GM19395 (cell line): ENCODE measurements at regions not wholly inside any gene's neighbourhood (a gene's known extent, or its start where the extent isn't known, plus 50 kb on each side); places are given as distances from the start of the nearest gene placed in this dataset.
"Not testable (repeated sequence)": the region's sequence is repeated elsewhere in the genome, so short reads cannot be mapped to it uniquely, and the experiment has no call there.

Source experiments
- ATAC-seq: cut with Tn5 transposase; IDR thresholded peaks from one replicate; pipeline ENCODE4 v1.9.1; 2021; ENCODE audit warnings: mild to moderate bottlenecking, moderate library complexity; ENCODE audit not compliant: unreplicated experiment

DNA sequence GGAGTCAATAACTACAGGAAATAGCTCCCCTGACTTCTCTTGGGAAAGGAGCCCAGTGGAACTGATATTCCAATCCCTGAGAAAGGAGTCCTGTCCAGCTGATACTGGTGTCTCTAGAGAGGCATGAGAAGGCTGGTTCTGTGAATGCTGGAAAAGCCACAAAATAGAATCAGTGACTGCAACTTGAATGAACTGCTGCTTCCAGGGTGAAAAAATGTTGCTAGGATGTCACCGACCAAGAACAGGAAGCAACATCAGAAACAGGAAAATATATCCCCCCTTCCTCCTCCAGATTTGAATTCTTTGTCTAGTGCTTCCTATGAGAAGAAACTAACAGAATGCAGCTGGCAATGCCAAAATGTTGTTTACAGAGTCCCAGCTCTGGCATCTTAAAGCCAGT, 269.3 kb upstream of the LYPLAL1 start:
- ATAC-seq = no peak

DNA sequence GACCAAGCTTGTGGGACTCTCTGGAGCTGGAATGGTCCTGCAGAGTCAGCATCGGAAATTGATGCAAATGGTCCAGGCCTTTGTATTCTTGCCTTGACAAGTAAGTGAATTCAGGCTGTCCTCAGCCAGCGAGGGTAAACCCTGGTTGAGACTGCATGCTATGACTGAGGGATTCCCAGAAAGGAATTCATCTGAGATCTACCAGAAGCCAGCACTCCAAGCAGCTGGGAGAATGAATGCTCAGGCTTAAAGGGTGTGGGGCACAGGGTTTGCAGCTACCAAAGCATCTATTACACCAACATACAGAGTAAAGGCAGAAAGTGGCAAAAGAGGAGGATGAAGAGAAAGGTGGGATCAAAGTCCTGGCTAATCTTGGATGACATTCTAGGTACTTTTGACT, 257.0 kb upstream of the LYPLAL1 start:
- ATAC-seq = no peak

DNA sequence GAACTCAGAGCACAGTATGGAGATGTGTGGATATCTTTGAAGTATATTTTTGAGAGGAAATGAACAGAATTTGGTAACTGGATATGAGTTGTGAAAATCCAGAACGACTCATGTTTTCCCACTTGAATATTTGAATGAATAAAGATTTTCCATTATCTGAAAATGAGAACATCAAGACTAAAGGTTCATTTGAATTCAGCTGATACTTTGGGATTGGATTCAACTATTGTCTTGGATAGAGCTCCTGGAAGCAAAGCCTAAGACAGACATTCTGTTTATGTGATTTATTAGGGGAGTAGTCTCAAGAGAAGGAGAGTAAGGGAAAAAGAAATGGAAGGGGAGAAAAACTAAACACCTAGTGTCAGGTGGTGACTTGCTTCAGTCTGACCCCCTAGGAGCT, 256.0 kb upstream of the LYPLAL1 start:
- ATAC-seq = no peak

DNA sequence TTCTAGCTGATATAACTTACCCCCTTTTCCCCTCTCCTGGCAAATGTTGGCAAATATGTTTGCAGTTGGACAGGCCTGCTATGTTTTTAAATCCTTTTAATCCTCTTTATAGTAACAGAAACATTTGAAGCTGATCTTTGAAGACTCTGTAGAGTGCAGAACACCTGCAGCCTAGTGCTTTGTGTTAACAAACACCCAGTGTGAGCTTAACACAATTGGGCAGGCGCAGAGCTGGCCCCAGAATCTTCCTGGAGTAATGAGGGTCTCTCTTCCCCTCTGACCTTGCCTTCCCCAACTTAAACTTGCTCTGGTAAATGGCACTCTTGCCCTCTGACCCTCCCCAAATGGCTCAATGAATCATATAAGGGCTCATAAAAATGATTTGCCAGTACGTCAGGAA, 247.9 kb upstream of the LYPLAL1 start:
- no peak for ATAC-seq

DNA sequence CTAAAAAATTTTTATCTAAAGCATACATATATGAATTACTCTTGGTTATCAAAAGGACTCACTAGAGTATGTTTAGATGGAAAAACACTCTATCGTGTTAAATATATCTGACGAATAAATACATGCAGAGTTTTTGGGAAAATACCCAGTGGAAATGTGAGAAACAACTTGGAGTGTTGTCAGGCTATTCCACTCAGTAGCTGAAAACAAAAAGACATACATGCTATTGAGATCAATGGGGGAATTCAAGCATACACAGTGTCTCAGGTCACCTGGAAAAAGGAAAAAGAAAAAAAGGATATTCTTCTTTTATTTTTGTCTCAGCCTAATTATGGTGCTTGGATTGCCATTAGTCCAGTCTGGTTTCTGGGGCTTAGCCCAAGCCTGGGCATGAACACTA, 247.0 kb upstream of the LYPLAL1 start:
- ATAC-seq = no peak

DNA sequence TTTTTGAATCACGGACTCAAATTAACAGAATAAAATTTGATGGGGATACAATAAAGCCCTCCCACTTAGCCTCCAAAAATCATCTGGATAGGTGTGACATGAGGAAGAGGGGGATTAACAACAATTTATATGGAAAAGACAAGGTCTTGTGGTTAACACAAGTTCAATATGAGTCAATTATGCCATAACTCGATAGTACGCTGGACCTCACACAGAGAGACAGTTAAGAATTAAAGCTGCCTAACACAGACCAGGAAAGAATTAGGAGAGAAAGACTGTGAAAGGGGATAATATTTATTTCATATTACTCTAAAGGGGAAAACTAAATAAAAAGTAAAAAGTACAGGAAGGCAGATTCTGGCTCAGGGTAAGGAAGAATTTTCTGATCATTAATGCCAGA, 243.7 kb upstream of the LYPLAL1 start:
- ATAC-seq = no peak

DNA sequence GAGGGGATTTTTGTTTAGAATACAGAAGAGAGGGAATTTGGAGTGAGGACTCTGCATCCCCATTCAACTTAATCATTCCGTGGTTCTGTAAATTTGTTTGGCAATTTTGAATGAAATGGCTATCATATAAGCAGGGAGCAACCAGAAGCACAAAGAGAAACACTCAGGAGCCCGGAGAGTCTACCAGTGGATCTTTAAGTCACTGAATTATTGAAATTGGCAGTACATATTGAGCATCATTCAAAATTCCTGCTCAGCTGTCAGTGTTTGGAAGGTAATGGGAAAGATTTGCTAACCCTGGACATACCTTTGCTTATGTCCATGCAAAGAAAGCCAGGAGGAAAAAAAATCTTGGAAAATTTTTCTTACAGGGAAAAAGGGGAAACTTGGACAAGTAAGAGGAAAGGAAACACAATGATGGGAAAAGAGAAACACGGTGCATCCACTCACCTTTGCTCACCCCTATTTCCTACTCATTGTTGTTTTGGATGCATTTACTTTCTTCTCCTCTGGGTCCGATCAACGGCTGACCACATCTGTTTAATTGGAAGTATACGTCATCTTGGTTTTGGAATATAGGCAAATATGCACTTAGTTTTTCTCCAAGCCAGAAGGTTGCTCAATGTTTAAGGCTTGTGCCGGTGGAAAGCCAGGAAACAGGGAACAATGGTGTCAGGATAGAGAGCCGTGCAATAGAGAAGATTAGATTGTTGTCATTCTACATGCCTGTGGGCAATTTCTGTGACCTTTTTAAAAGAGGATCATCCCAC, 243.0 kb upstream of the LYPLAL1 start:
- no peak for ATAC-seq

DNA sequence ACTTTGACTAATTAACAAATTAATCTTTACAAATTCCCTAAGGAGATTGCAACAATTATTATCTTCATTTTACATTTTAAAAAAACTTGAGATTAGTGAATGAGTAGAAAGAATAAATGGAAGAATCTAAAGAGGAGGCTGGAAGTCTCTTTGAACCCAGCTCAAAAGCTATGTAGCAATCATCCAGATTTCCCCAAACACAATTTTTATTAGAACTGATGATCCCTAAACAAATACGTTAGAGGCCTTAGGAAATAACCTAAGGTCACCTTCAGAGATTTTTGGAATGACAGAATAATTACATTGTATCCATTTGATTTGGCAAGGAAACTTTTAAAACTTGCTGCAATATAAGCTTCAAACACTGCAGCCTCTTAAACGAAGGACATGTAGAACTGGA, 242.4 kb upstream of the LYPLAL1 start:
- ATAC-seq = no peak

DNA sequence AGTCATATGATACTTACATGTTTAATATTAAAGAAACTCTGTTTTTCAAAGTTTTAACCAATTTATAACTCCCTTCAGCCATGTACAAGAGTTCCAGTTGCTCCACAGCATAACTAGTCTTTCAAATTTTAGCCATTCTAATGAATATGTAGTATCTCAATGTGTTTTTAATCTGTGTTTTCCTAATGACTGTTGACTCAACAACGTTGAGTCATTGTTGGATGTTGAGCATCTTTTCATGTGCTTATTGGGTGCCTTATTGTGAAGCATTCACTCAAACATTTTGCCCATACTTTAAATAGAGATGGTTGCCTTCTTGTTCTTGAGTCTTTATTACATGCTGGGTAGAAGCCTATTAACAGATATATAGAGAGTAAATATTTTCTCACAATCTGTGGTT, 240.2 kb upstream of the LYPLAL1 start:
- no peak for ATAC-seq

DNA sequence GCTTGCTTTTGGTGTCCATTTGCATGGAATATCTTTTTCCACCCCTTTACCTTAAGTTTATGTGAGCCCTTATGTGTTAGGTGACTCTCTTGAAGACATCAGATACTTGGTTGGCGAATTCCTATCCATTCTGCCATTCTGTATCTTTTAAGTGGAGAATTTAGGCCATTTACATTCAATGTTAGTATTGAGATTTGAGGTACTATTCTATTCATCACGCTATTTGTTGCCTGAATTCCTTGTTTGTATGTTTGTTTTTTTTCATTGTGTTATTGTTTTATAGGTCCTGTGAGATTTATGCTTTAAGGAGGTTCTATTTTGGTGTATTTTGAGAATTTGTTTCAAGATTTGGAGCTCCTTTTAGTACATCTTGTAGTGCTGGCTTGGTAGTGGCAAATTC, 238.3 kb upstream of the LYPLAL1 start:
- not testable (repeated sequence) for ATAC-seq

DNA sequence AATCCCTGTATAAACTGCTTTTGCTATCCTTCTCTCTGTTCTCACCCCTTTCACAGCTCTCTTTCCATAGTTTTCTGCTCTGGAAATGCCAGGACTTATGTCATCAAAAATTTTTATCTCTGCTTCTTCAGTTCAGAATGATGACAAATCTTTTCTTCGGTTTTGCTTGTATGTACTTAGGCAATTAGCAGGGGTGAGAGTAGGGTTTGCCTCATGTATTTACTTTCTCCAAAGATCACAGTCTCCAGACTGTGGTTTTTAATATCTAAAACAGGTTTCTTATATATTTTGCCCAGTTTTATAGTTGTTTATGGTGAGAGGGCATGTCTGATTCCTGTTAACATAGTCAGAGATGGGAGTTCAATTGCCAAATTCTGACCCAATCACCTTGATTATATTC, 235.4 kb upstream of the LYPLAL1 start:
- ATAC-seq = no peak

DNA sequence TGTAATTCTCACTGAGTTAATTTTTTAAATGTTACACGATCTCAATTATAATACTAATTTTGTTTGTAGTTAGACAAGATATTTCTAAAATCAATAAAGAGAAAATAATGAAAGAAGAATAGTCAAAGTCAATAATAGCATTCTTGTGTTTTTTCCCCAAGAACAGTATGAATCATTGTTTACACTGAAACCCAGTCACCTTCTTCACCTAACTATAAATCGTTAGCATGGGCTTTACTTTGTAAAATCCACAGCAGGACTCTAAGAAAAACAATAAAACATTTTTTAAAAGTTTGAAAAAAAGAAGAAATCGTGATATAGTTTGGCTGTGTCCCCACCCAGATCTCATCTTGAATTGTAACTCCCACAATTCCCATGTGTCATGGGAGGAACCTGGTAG, 234.6 kb upstream of the LYPLAL1 start:
- ATAC-seq = no peak

DNA sequence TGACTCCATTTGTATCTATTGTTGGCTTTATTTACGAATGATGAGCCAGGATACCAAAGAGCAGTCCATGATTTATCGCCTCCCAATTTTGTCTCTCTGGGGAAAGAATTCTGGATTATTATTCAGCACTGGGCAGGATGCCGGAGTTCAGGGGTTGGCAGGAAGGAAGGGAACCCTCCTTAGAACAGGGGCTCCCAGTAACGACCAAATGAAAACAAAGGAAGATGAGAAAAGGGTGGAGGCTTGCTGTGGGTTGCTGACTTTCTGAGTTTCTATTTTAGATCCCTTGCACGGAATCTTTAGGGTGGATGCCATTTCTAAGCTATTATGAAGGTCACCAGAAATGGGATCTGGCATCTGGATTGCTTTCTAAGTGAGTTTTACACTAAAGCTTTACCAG, 231.2 kb upstream of the LYPLAL1 start:
- no peak for ATAC-seq

DNA sequence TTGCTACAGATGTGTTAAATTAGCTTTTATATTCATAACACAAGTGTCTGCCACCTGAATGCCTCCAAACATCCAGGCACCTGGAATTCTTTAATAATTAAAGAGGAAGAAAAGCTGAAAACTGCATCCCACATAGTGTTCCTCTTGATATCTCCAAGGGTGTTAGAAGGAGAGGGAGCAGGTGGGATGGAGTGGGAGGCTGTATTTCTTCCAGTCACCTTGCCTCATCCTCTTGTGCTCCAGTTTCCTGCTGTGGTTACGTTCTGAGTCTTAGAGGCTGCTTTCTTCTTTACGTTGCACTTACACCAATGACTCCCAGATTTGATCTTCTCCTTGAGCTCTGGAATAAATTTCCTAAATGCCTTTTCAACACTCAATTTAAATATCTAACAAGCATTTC, 230.3 kb upstream of the LYPLAL1 start:
- no peak for ATAC-seq

DNA sequence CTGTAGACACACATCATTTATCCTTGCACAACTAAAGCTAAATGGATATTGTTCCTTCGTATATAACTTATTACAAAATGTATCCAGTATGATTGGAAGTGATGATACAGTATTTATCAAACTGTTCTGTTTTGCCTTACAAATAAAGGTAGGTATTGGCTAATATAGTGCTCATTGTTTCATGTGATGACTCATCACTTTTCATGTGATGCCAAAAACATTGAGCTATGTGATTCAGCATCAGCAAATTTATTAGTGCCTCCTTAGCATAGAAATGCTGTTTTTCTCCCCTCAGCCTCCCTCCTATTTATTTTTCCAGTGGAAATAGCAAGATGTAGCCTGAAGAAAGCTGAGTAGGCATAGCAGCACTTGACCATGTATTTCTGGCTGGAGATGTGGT, 228.6 kb upstream of the LYPLAL1 start:
- ATAC-seq = no peak

DNA sequence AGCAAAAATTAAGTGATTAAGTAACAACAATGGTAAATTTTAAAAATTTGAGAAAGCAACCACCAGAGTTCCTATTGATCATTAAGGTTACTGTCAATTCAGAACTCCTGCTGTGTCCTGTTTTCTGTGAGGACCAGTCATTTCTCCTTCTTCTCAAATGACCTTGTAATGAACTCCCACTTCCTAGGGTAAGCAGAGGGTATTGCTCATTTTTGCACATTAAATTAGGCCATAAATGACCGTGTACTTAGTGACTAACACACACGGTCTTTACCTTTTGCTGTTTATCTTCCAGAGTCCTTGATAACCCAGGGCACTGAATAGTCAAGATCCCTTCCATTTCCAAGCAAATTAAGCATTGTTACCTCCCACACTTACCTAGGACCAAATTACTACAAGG, 227.5 kb upstream of the LYPLAL1 start:
- ATAC-seq = peak; percentile 52

DNA sequence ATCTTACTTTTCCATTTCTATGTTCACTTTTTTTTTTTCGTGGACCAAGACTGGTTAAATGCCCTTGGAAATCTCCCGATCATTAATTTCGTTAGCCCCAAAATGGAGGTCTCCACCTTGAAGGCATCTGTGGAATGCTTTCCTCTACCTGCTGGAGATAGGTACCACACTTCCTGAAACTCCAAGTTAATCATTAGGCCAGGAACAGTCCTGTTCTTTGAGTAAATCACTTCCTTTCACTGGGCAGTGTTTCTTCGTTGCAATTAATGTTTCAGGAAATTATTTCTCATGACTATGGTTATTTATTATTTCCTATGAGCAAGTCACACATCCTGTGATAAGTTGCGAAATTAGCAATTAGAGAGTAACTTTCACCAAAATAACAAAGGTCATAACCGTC, 225.2 kb upstream of the LYPLAL1 start:
- ATAC-seq = no peak

DNA sequence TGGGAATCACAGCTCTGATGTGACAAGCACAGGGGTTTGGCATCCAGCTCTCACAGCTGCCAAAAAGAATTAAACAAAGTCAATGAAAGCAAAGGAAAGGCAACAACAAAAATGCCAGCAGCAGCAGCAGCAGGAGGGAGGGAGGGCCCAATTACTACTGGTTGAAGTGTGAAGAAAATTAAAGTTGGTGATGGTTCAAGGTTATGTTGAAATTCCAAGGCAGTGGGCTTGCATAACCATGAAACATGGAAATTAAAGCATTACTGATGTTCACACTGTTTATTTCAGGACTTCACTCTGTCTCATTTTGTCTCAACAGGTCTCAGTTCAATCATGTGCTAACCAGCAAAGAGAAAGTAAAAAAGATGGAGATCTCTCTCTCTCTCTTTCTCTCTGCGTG, 220.3 kb upstream of the LYPLAL1 start:
- ATAC-seq = no peak

DNA sequence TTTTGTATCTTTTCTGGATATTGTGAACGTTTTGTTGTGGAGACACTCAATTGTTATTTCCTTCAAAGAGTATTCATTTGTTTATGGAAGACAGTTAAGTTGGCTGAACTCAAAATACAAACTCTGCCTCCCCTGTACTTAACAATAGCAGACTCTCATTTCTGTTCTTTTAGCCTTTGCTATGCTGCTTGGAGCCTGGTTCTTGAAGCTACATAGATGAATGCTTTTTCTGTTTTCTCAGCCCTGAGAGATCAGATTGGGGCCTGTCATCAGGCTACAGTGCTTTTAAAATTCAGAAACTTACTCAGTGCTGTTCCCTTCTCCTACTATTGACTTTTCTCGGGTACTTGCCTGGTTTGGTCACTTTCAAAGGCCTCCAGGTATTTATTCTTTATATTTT, 215.7 kb upstream of the LYPLAL1 start:
- ATAC-seq = no peak

DNA sequence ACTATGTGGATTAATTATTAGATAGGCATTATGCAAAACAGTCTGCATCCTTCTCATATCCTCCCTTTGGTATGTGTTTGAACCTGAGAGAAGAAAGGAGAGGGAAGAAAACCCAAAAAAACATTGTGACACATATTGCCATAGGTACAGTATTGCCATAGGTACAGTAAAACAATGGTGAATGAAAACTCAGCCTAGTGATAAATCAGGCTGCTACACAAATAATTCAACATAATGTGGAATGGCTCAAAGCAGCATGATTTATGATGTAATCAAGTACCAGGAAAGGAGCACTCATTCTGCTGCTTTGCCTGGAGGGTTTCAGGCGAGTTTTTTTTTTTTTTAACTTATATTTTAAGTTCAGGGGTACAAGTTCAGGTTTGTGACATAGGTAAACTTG, 213.9 kb upstream of the LYPLAL1 start:
- ATAC-seq = no peak

DNA sequence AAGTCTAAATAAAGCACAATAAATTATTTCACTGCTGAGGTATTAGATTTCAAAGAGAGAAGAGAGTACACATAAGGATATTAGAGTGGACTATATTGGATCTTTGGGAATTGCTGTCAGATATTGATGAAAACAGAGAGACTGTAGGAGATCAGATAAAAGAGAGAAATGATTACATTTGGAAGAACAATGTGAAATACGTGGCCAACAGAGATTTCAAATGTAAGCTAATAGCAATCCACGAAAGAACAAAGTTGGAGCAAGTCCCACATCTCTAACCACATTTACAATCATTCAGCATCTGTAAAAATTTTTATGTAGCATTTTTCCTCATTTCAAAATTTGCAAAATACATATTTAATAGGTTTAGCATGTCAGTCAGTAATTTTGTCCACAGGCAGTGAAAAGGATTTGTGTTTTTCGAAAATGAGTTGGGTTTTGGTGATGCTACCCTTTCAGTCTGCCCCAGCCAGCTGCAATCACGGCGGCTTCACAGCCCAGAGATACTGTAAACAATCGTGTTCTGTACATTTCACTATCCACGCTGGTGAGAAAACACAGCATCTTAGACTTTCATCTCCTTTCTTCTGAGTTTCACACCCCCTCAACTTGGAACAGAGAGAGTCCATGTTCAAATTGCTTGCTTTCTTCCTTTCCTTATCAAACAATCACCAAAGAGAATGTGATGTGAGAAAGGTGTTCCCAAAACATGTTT, 209.1 kb upstream of the LYPLAL1 start:
- no peak for ATAC-seq

DNA sequence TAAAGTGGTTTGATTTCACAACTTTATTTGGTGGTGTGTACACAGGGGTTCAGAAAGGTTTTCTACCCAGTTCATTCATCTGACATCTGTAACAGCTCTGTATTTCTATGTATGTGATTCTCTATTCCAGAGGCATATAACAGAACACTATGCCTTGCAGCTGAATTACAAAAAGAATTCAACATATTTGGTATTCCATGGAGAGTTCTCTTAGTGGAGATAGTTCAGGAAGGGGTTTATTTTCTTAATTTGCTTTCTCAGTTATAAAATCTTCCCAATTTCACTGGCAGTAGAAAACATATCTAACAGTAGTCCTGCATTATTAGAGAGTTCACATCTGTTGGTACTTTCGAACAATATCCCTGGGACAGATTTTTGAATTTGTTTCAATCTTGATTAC, 207.9 kb upstream of the LYPLAL1 start:
- no peak for ATAC-seq

DNA sequence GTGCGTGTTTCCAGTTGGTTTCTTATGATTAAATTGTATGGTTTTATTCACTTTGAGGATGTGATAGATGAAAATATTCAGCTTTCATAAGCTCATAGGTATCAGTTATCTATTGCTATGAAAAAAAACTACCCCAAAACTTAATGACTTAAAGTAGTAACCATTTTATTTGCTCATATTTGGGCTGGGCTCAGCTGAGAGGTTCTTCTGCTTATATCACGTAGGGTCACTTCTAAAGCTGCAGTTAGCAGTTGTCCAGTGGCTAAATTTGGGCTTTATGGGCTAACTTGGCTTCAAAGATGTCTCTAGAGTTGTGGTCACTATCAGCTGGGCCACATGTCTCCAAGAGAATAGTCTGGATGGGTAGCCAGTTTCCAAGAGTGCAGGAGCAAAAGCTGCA, 206.4 kb upstream of the LYPLAL1 start:
- ATAC-seq = no peak
